A673 (cell line): ENCODE measurements at regions not wholly inside any gene's neighbourhood (a gene's known extent, or its start where the extent isn't known, plus 50 kb on each side); places are given as distances from the start of the nearest gene placed in this dataset.
"Not testable (repeated sequence)": the region's sequence is repeated elsewhere in the genome, so short reads cannot be mapped to it uniquely, and the experiment has no call there.

Source experiments
- BruUV-seq: library from RNA; stranded (reverse); fragments of 400-500 nt; replicated peaks from 2 replicates; lab custom pipeline; 2021; lab: Mats Ljungman, UMichigan
- CTCF ChIA-PET: fragments of 300-600 bp; sonication (Branson Sonifier 250); formaldehyde crosslinking; loops from one replicate; lab custom pipeline; 2022; ENCODE audit warnings: antibody characterized with exemption; lab: Charles Lee
- POLR2A ChIA-PET: fragments of 300-600 bp; sonication (Branson Sonifier 250); formaldehyde crosslinking; loops from one replicate; lab custom pipeline; 2022; ENCODE audit warnings: antibody characterized with exemption; ENCODE audit not compliant: low non-redundant PET; lab: Charles Lee
- DNase-seq: peaks from one replicate; pipeline ENCODE4 v3.0.0-alpha.2; 2015; ENCODE audit warnings: low spot score
- H3K27ac ChIP-seq: fragments of 200-600 bp; sonication (generic); 2 replicates; pipeline ENCODE4 v1.5.1; 2016; ENCODE audit warnings: mixed run types, low read depth, mild to moderate bottlenecking, mixed read lengths, antibody characterized with exemption, low read length; ENCODE audit not compliant: poor library complexity, severe bottlenecking
- H3K27me3 ChIP-seq: fragments of 200-600 bp; sonication (generic); replicated peaks from 2 replicates; pipeline ENCODE4 v1.6.1; 2017; ENCODE audit warnings: mixed run types, low read depth, mild to moderate bottlenecking, mixed read lengths, antibody characterized with exemption, low read length; ENCODE audit not compliant: insufficient read depth, poor library complexity
- H3K36me3 ChIP-seq: fragments of 200-600 bp; sonication (generic); 2 replicates; pipeline ENCODE4 v1.6.1; 2016; ENCODE audit warnings: mixed run types, mild to moderate bottlenecking, mixed read lengths, antibody characterized with exemption, low read length; ENCODE audit not compliant: insufficient read depth, poor library complexity, severe bottlenecking
- H3K4me1 ChIP-seq: fragments of 200-600 bp; sonication (generic); 2 replicates; pipeline ENCODE4 v1.6.1; 2017; ENCODE audit warnings: mixed run types, mild to moderate bottlenecking, mixed read lengths, antibody characterized with exemption, low read length; ENCODE audit not compliant: insufficient read depth, poor library complexity, severe bottlenecking
- H3K4me3 ChIP-seq: fragments of 200-600 bp; sonication (generic); 2 replicates; pipeline ENCODE4 v1.5.1; 2016; ENCODE audit warnings: low read depth, mixed run types, mild to moderate bottlenecking, mixed read lengths, low read length; ENCODE audit not compliant: poor library complexity, severe bottlenecking
- H3K9me3 ChIP-seq: fragments of 200-600 bp; sonication (generic); 2 replicates; pipeline ENCODE4 v1.6.1; 2016; ENCODE audit warnings: mixed run types, low read depth, mild to moderate bottlenecking, mixed read lengths, antibody characterized with exemption, low read length; ENCODE audit not compliant: poor library complexity, severe bottlenecking
- CTCF ChIP-seq: fragments of 300-800, 200-600 bp; sonication (generic); conservative IDR thresholded peaks from 2 replicates; pipeline ENCODE4 v1.5.1; 2017; ENCODE audit warnings: low read depth, mild to moderate bottlenecking, antibody characterized with exemption, low read length, moderate library complexity, mixed read lengths
- EZH2 ChIP-seq: fragments of 200-600 bp; sonication (generic); IDR thresholded peaks from 2 replicates; pipeline ENCODE4 v1.6.1; 2017; ENCODE audit warnings: borderline replicate concordance, low read depth, mild to moderate bottlenecking, mixed read lengths, antibody characterized with exemption, low read length; ENCODE audit not compliant: poor library complexity, severe bottlenecking
- intact Hi-C: fragments of 100-400 bp; cut with micrococcal nuclease; formaldehyde crosslinking; loops from one replicate; pipeline ENCODE4 v1.10.0; 2022; ENCODE audit not compliant: unreplicated experiment

- intact Hi-C loops, result no loop called here
- ChIA-PET POLR2A (no interaction called here), CTCF (no interaction called here)
- Histone ChIP-seq H3K27ac (no peak overlapping the region), H3K4me1 (no peaks in the 10 kb centered on the region), H3K9me3 (no peaks in the 10 kb centered on the region), H3K27me3 (peaks cover 7% of the 10 kb centered on the region), H3K4me3 (no peak overlapping the region), H3K36me3 (no peaks in the 10 kb centered on the region)
- no peak for DNase-seq
- TF ChIP-seq EZH2 (no peak), CTCF (no peak)
- BruUV-seq, result no TSS peak
These were observed 249.9 kb upstream of the THUMPD2 start for GRCh38 chr2:40028792-40029488.

GRCh38 chr2:40027968-40028367, 248.9 kb upstream of the THUMPD2 start:
- no TSS peak for BruUV-seq
- DNase-seq, result no peak
- intact Hi-C loops, result no loop called here
- Histone ChIP-seq H3K27ac (no peak overlapping the region), H3K4me3 (no peak overlapping the region), H3K36me3 (no peaks in the 10 kb centered on the region), H3K27me3 (peaks cover 12% of the 10 kb centered on the region), H3K9me3 (no peaks in the 10 kb centered on the region), H3K4me1 (no peaks in the 10 kb centered on the region)
- ChIA-PET CTCF (no interaction called here), POLR2A (no interaction called here)
- TF ChIP-seq CTCF, result no peak
- no peak for TF ChIP-seq EZH2

- H3K27ac ChIP-seq, H3K9me3 ChIP-seq, POLR2A ChIA-PET, H3K4me3 ChIP-seq, CTCF ChIA-PET, BruUV-seq, intact Hi-C loops, H3K36me3 ChIP-seq, H3K4me1 ChIP-seq: not testable (repeated sequence)
- peaks cover 12% of the 10 kb centered on the region for H3K27me3 ChIP-seq
- DNase-seq, result peak; percentile 73
These were observed 246.2 kb upstream of the THUMPD2 start for GRCh38 chr2:40025276-40025675.

GRCh38 chr2:40020997-40021396, 241.9 kb upstream of the THUMPD2 start:
- Histone ChIP-seq H3K4me1 (no peaks in the 10 kb centered on the region), H3K9me3 (no peaks in the 10 kb centered on the region), H3K27ac (no peak overlapping the region), H3K36me3 (no peaks in the 10 kb centered on the region), H3K27me3 (peaks cover 7% of the 10 kb centered on the region), H3K4me3 (no peak overlapping the region)
- ChIA-PET POLR2A (no interaction called here), CTCF (no interaction called here)
- no TSS peak for BruUV-seq
- DNase-seq, result no peak
- intact Hi-C loops, result no loop called here
- no peak for TF ChIP-seq EZH2
- no peak for TF ChIP-seq CTCF
